ENCODE measurements at regions not wholly inside any gene's neighbourhood (a gene's known extent, or its start where the extent isn't known, plus 50 kb on each side); places are given as distances from the start of the nearest gene placed in this dataset.

DNA sequence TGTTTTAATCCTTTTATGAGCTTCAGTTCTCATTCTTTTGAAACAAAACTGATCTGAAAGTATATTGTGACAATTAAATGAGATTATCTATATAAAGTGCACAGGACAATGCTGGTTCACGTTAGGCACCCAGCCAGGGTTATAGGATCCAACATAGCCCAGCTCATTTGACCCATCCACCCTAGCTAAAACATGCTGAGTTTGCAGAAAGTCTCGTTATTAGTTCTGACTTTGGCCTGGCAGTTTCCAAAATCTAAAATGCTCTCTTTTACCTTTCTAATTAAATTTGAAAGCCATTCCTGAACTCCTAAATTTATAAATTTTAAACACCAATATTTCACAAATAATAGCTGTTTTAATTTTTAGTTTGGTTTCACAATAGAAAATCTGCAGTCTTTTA lies 131.9 kb upstream of the PTPRD start:
- H3K27ac ChIP-seq (ENCODE audit: insufficient read depth, low read depth, low read length), result no peak overlapping the region
- H3K79me2 ChIP-seq (ENCODE audit: control insufficient read depth, insufficient read depth, low read length), result no peaks in the 10 kb centered on the region
- no peak for TF ChIP-seq FOS (IDR thresholded peaks at IDR 0.05; ENCODE audit: borderline replicate concordance, insufficient read depth, low read length)
- TF ChIP-seq POLR2AphosphoS5 (IDR thresholded peaks at IDR 0.05; ENCODE audit: insufficient read depth, low read depth, low read length), result no peak
- TF ChIP-seq MYC (IDR thresholded peaks at IDR 0.05; ENCODE audit: low read depth, low read length), result no peak
- TF ChIP-seq POLR2A (IDR thresholded peaks at IDR 0.05; ENCODE audit: low read depth, low read length), result no peak
- TF ChIP-seq GATA2 (IDR thresholded peaks at IDR 0.05; ENCODE audit: insufficient read depth, insufficient read length, low read depth, low read length), result no peak
- no peak for TF ChIP-seq MAX (IDR thresholded peaks at IDR 0.05; ENCODE audit: insufficient read depth, insufficient read length)
- no peak for TF ChIP-seq EZH2 (IDR thresholded peaks at IDR 0.05; ENCODE audit: borderline replicate concordance, low read depth, low read length, severe bottlenecking)
- no peak for TF ChIP-seq JUN (IDR thresholded peaks at IDR 0.05; ENCODE audit: borderline replicate concordance, insufficient read depth, insufficient read length, low read depth)
- TF ChIP-seq, protein P1, sequence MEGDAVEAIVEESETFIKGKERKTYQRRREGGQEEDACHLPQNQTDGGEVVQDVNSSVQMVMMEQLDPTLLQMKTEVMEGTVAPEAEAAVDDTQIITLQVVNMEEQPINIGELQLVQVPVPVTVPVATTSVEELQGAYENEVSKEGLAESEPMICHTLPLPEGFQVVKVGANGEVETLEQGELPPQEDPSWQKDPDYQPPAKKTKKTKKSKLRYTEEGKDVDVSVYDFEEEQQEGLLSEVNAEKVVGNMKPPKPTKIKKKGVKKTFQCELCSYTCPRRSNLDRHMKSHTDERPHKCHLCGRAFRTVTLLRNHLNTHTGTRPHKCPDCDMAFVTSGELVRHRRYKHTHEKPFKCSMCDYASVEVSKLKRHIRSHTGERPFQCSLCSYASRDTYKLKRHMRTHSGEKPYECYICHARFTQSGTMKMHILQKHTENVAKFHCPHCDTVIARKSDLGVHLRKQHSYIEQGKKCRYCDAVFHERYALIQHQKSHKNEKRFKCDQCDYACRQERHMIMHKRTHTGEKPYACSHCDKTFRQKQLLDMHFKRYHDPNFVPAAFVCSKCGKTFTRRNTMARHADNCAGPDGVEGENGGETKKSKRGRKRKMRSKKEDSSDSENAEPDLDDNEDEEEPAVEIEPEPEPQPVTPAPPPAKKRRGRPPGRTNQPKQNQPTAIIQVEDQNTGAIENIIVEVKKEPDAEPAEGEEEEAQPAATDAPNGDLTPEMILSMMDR (IDR thresholded peaks at IDR 0.05; ENCODE audit: extremely low read depth in 1 of 2, insufficient read depth in 1 of 2, low read depth in 1 of 2, low read length in 2 of 2), result no peak
- DNase-seq (ENCODE audit: low read depth, low spot score) (no peak), FAIRE-seq (no peak)
- intact Hi-C loops (cut with micrococcal nuclease) (no loop called here), dilution Hi-C loops (cut with MboI; ENCODE audit: extremely low pct_ligation_motif_present, low sequenced_read_pairs) (no loop called here)
- ChIA-PET POLR2A (no interaction called here), CTCF (interaction anchor here (1.3 kb wide), 1 partner anchor 14 kb away, joined by 3 read pairs; no protein-coding TSS in a partner anchor)
- no peaks in the 10 kb centered on the region for H4K20me1 ChIP-seq (replicated peaks; ENCODE audit: control insufficient read depth, extremely low read depth, insufficient read depth, low read length)
- H3K36me3 ChIP-seq (ENCODE audit: control insufficient read depth in 2 of 2, extremely low read depth in 1 of 2, insufficient read depth in 2 of 2, low read length in 2 of 2), result no peaks in the 10 kb centered on the region
- no peak overlapping the region for H3K4me3 ChIP-seq (replicated peaks in 1 of 3; ENCODE audit: insufficient read depth in 1 of 3, low read depth in 1 of 3, low read length in 3 of 3)
- H3K9me1 ChIP-seq (replicated peaks; ENCODE audit: control insufficient read depth, extremely low read depth, insufficient read depth, low read length), result no peaks in the 10 kb centered on the region
- H2AFZ ChIP-seq (ENCODE audit: low read depth, low read length), result no peak overlapping the region
- no TSS peak for BruUV-seq (replicated peaks)
- no peak overlapping the region for H3K9ac ChIP-seq (replicated peaks; ENCODE audit: extremely low read depth, insufficient read depth, low read length)
- H3K4me1 ChIP-seq (ENCODE audit: control insufficient read depth, extremely low read depth, insufficient read depth, low read length), result no peaks in the 10 kb centered on the region
- H3K9me3 ChIP-seq (replicated peaks; ENCODE audit: control insufficient read depth, insufficient read depth, low read length), result peaks cover 1% of the 10 kb centered on the region
- H3K27me3 ChIP-seq (ENCODE audit: control insufficient read depth in 2 of 2, insufficient read depth in 2 of 2, low read length in 2 of 2), result no peaks in the 10 kb centered on the region
- no peak overlapping the region for H3K4me2 ChIP-seq (ENCODE audit: insufficient read depth, low read length)
